GM19455 (cell line): ENCODE measurements at regions not wholly inside any gene's neighbourhood (a gene's known extent, or its start where the extent isn't known, plus 50 kb on each side); places are given as distances from the start of the nearest gene placed in this dataset.

Experiments
- ATAC-seq: cut with Tn5 transposase; IDR thresholded peaks from one replicate; pipeline ENCODE4 v1.9.1; 2021; ENCODE audit not compliant: unreplicated experiment

DNA sequence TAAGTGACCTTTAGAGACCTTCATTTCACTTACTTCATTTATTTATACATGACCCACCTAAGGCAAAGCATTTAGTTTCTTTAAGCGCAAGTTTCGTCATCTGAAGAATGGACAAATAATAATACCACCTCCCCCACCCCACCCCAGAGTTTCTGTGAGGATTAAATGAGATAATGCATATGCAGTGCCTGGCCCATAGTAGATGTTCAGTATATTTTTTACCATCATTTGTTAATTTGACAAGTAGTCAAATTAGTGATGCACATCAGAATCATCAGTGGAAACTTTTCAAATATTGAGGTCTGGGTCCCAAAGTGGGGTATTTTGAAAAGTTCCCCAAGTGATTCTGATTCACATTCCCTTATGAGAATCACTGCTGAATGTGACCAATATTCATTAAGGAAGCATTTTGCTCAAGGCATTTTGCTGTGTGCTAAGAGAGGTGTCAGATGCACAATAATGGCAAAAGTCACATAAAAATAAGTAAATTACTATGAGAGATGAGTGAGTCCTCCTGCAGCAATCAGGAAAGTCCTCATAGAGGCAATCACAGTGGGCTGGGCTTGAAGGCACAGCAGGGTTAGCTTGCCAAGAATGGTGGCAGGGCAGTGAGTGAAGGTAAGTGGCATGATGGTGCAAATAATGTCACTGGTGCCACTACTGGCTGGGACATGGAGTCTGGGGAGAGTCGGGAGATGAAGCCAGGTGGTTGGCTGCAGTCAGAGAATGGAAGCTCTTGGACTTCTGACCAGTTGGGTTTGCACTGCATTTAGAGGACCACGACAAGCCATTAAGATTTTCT lies 244.1 kb downstream of the PTEN start:
- no peak for ATAC-seq

- ATAC-seq, result no peak
Observed at GRCh38 chr10:88108115-88108610, 244.7 kb downstream of the PTEN start.

GRCh38 chr10:88110355-88110754 lies 246.9 kb downstream of the PTEN start:
- ATAC-seq, result no peak

DNA sequence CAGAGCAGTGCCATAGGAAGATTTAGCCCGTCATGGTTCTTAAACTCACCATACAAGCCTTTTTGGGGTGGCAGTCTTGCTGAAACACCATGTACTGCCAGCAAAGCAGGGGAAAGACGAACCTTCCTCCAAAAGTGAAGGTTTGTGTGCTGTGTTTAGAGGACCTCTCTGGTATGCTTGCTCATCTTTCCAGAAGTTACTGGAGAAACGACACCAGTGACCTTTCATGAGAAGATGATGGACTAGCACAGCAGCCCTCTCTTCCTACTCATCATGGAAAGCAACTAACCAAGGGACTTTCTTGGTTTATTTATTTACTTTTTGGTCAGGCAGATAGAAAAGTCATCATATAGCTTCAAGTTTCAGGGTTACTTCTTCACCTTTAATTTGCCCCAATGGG lies 247.4 kb downstream of the PTEN start:
- no peak for ATAC-seq

DNA sequence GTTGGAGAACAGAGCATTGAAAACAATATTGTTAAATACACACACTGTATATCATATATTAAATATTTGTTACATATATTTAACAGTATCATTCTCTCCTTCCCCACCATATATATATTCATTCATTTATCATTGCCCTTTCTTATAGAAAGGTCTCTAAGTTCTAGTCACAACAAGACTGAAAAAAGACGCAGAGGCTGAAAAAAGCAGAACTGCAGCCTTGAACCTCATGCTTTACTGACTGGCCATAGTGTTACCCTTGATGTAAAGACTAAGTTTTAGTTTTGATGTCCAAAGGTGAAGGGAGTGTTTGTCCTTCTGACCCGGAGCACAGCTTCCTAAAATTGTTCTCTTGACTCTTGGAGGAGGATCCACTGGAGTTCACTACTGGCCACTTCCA lies 247.9 kb downstream of the PTEN start:
- no peak for ATAC-seq

DNA sequence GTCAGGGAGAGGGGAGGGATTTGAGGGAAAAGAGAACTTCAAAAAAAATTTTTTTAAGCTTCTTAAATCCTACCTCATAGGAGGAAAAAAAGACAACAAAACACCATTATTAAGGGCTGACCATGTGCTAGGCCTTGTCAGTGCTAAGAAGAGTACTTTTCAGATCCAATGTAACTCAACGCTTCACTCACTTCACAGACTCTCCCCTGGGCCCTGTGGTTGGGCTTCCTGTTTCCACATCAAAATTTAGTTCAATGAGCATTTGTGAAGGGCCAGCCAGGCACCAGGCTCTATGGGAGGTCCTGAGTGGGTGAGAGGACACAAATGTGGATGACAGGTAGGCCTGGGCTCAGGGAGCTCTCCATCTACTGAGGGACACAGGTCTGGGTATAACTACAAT lies 249.8 kb downstream of the PTEN start:
- no peak for ATAC-seq

DNA sequence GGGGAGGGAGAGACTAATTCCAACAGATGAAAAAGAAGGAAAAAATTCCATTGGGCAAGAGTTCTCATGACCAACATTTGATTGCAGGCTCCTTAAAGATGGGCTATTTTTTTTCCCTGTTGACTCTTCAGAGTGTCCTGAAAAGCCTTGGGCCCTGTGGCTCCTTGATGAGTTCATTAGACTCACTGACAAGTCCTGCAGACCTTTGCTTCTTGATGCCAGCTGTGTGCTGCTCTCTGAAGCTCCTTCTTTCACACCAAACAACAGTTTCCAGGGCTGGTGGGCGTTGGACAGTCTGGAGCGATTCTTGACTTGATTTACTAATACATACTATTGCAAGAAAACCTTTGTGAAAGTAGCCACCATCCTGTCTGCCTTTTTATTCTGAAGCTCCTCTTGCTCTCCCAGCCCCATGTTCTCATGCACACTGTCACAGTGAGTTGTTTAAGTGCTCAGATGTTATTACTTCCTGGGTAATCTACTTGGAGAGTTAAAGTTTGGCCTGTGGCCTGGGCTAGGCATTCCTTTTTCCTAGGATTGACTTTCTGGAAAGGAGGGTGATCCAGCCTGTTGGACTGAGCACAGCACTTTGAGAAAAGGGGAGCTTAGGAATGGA lies 250.3 kb downstream of the PTEN start:
- ATAC-seq, result no peak

GRCh38 chr10:88114368-88114767 lies 250.9 kb downstream of the PTEN start:
- ATAC-seq, result peak; percentile 51

- no peak for ATAC-seq
Observed at GRCh38 chr10:88115407-88115806, 252.0 kb downstream of the PTEN start.

- no peak for ATAC-seq
Observed at GRCh38 chr10:88115968-88116367, 252.5 kb downstream of the PTEN start.

- no peak for ATAC-seq
Observed at GRCh38 chr10:88116481-88116880, 253.1 kb downstream of the PTEN start.

- no peak for ATAC-seq
Observed at GRCh38 chr10:88116971-88117626, 253.7 kb downstream of the PTEN start.

DNA sequence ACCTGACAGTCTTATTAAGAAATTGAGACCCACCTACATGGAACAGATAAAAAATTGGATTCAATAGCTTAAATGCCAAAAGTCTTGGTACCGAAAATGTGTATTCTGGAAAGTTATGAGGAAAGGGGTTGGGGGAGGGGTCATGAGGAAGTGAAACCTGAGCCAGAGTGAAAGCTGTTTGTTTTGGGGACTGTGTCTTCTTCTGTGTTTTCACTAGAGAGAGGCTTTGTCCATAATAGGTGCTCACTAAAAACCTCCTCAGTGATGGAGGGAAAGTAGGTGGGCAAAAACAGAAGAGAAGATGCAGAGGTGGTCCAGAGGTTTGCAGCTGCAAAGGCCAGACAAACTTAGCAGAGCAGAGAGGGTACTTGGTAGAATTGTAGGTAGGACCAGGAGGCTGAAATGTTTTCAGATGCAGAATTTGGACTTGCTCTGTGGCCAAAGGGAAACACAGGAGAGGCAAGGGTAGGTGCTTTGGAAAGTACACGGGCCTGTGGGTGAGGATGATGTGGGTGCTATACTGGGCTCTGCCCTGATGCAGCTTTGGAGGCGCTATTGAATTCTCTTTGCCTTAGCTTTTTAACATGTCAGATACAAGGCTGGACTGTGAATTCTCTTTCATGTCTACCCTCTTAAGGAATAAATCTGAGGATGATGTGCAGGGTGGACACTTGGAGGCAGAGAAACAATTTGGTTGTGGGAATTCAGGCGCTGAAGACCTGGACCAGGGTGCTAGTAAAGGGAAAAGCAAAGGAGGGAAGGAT lies 254.6 kb downstream of the PTEN start:
- ATAC-seq, result no peak

DNA sequence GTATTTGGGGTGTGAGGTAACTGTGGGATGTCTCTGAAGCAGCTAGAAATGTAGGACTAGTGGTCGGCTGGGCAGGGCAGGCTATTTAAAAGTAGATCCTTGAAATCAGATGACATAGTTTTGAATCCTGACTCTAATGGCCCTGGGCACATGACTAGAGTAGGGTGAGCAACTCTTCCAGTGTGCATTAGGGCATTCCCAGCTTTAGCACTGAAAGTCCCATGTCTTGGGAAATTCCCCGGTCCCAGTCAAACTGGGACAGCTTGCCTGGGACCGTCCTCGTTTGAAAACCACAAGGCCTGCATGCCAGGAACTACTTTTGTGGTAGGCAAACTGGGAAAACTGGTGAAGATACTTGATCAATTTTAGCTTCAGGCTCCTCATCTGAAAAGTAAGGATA lies 255.3 kb downstream of the PTEN start:
- ATAC-seq, result no peak

DNA sequence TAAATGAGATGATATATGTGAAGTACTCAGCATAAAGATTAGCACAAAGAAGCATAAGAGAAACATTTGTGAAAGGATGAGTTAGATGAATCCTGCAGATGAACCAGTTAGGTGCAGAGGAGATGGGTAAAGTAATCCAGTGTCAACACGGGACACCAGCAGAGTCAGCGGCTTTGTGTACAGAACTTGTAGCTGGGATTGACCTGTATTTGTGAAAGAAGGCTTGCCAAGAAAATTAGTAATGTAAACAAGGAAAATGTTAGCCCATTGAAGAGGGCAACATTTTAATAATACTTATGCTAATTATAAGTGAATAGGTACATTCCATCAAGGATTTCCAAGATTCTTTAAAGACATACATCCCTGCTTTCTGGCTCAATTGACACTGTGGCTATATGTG lies 255.7 kb downstream of the PTEN start:
- ATAC-seq, result no peak

DNA sequence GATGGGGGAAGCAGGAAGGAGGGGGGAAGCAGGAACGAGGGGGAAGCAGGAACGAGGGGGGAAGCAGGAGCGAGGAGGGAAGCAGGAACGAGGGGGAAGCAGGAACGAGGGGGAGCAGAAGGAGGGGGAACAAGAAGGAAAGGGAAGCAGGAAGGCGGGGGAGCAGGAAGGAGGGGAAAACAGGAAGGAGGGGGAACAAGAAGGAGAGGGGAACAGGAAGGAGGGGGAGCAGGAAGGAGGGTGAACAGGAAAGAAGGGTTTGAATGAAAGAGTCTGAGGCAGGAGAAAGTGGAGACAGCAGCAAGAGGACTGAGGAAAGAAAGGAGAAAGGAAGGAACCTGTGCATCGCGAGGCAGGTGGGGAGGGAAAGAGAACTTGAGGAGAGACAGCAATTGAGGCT lies 256.6 kb downstream of the PTEN start:
- ATAC-seq, result no peak

GRCh38 chr10:88120599-88121333 lies 257.3 kb downstream of the PTEN start:
- ATAC-seq, result no peak

- ATAC-seq, result no peak
Observed at GRCh38 chr10:88121361-88121760, 257.9 kb downstream of the PTEN start.

GRCh38 chr10:88122145-88122544 lies 258.7 kb downstream of the PTEN start:
- ATAC-seq, result no peak

GRCh38 chr10:88122576-88122975 lies 259.2 kb downstream of the PTEN start:
- no peak for ATAC-seq

DNA sequence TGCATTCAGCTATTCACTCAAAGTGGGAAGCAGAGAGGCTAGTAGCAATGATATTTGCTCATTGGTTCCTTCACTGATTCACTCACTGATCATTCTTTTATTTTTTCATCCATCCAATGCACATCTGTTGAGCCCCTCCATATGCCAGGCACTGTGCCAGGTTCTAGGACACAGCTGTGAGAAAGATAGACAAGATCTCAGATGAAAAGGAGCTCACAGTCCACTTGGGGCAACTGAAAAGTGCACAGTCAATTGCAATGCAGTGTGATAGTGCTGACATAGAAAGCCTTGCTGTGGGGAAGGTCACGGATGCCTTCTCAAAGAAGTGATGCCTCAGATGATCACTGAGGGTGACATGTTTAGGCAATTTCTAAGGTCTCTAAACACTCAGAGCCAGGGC lies 262.3 kb downstream of the PTEN start:
- no peak for ATAC-seq
